B cell (primary cell): ENCODE measurements at regions not wholly inside any gene's neighbourhood (a gene's known extent, or its start where the extent isn't known, plus 50 kb on each side); places are given as distances from the start of the nearest gene placed in this dataset.

ENCODE experiments used
- ATAC-seq: fragments of 200-7000 bp; cut with Tn5 transposase; one replicate; pipeline ENCODE4 v1.10.0; 2021; ENCODE audit warnings: low read depth, mild to moderate bottlenecking, moderate number of reproducible peaks, moderate library complexity
- CTCF ChIA-PET: fragments of 350-600 bp; sonication (Branson Sonifier 250); formaldehyde crosslinking; loops from one replicate; lab custom pipeline; 2021; ENCODE audit warnings: antibody characterized with exemption, inconsistent platforms; lab: Charles Lee
- POLR2A ChIA-PET: fragments of 350-600 bp; sonication (Branson Sonifier 250); formaldehyde crosslinking; loops from one replicate; lab custom pipeline; 2021; ENCODE audit warnings: antibody characterized with exemption; lab: Charles Lee
- DNase-seq: peaks from one replicate; pipeline ENCODE4 v3.0.0; 2013
- H2AFZ ChIP-seq: 2 replicates; pipeline ENCODE4 v1.6.1; 2012; ENCODE audit warnings: mild to moderate bottlenecking, low read depth, low read length; ENCODE audit not compliant: insufficient read depth, poor library complexity, severe bottlenecking
- H3K27ac ChIP-seq, 2 donors: 1 replicate in 1 of 2; 2 replicates in 1 of 2; pipeline ENCODE4 v1.5.1; 2012 to 2013; ENCODE audit warnings: low read length in 2 of 2, mild to moderate bottlenecking in 2 of 2, moderate library complexity in 1 of 2
- H3K27me3 ChIP-seq, 4 experiments: fragments of 200-600 bp in 1 of 4; sonication (generic) in 1 of 4; replicated peaks in 1 of 4; 1 replicate in 2 of 4; 2 replicates in 2 of 4; pipeline versions ENCODE4 v1.6.1 to v1.7.0; 2013 to 2016; ENCODE audit warnings: low read length in 3 of 4, mild to moderate bottlenecking in 2 of 4, mixed read lengths in 1 of 4, moderate library complexity in 1 of 4; ENCODE audit not compliant: insufficient read depth in 4 of 4, control insufficient read depth in 3 of 4; ENCODE audit errors: control extremely low read depth in 1 of 4
- H3K36me3 ChIP-seq, 2 experiments: replicated peaks in 1 of 2; 1 replicate in 1 of 2; 2 replicates in 1 of 2; pipeline versions ENCODE4 v1.6.1 to v1.7.1; 2013; ENCODE audit warnings: low read length in 1 of 2; ENCODE audit not compliant: insufficient read depth in 2 of 2, control insufficient read depth in 1 of 2; ENCODE audit errors: control extremely low read depth in 1 of 2, extremely low read depth in 1 of 2
- H3K4me1 ChIP-seq, 2 donors: fragments of 200-600 bp in 1 of 2; sonication (generic) in 1 of 2; 1 replicate in 1 of 2; 2 replicates in 1 of 2; pipeline versions ENCODE4 v1.5.1 to v1.6.1; 2013 to 2017; ENCODE audit warnings: low read length in 2 of 2; ENCODE audit not compliant: control insufficient read depth in 2 of 2, insufficient read depth in 2 of 2
- H3K4me2 ChIP-seq: replicated peaks from 2 replicates; pipeline ENCODE3; 2012; ENCODE audit warnings: mild to moderate bottlenecking, low read depth, low read length; ENCODE audit not compliant: poor library complexity, severe bottlenecking
- H3K4me3 ChIP-seq, 5 experiments: fragments of 200-600 bp in 1 of 5; sonication (generic) in 1 of 5; 1 replicate in 3 of 5; 2 replicates in 2 of 5; pipeline versions ENCODE4 v1.5.1 to v1.7.0; 2011 to 2016; ENCODE audit warnings: low read length in 4 of 5, mild to moderate bottlenecking in 4 of 5, low read depth in 2 of 5, control low read depth in 1 of 5, moderate library complexity in 1 of 5; ENCODE audit not compliant: insufficient read depth in 1 of 5; ENCODE audit errors: control extremely low read depth in 1 of 5, extremely low read depth in 1 of 5
- H3K79me2 ChIP-seq: fragments of 200-600 bp; sonication (generic); one replicate; pipeline ENCODE4 v1.6.0; 2016; ENCODE audit warnings: low read length; ENCODE audit not compliant: control insufficient read depth, insufficient read depth
- H3K9ac ChIP-seq: fragments of 200-600 bp; sonication (generic); 2 replicates; pipeline ENCODE4 v1.6.1; 2017; ENCODE audit warnings: mild to moderate bottlenecking, low read length, moderate library complexity
- H3K9me3 ChIP-seq, 3 donors: one replicate each; pipeline versions ENCODE4 v1.6.1 to v1.7.1; 2013; ENCODE audit warnings: low read length in 2 of 3; ENCODE audit not compliant: control insufficient read depth in 2 of 3, insufficient read depth in 1 of 3; ENCODE audit errors: control extremely low read depth in 1 of 3
- H4K20me1 ChIP-seq: 2 replicates; pipeline ENCODE4 v1.6.0; 2012; ENCODE audit warnings: mild to moderate bottlenecking, low read length; ENCODE audit not compliant: insufficient read depth, control insufficient read depth, poor library complexity, severe bottlenecking
- H3K27ac Mint-ChIP-seq: one replicate; pipeline ENCODE4 v1.8.0; 2021; ENCODE audit warnings: mixed read lengths
- H3K27me3 Mint-ChIP-seq: one replicate; pipeline ENCODE4 v1.8.0; 2021; ENCODE audit warnings: mixed read lengths
- H3K4me1 Mint-ChIP-seq: one replicate; pipeline ENCODE4 v1.8.0; 2021; ENCODE audit warnings: mixed read lengths
- H3K4me3 Mint-ChIP-seq: one replicate; pipeline ENCODE4 v1.8.0; 2021; ENCODE audit warnings: mixed read lengths
- H3K9me3 Mint-ChIP-seq: one replicate; pipeline ENCODE4 v1.8.0; 2022; ENCODE audit warnings: mixed read lengths; ENCODE audit not compliant: insufficient read depth
- CTCF ChIP-seq: fragments of 200-600 bp; IDR thresholded peaks from one replicate; pipeline ENCODE4 v1.8.0; 2022; ENCODE audit warnings: antibody characterized with exemption, mild to moderate bottlenecking
- EZH2 ChIP-seq: IDR thresholded peaks from 2 replicates; pipeline ENCODE4 v1.6.1; 2012; ENCODE audit warnings: borderline replicate concordance, low read depth, mild to moderate bottlenecking, moderate library complexity, low read length; ENCODE audit not compliant: insufficient read depth, poor library complexity, severe bottlenecking
- WGBS: methylation state at CpG from one replicate; pipeline ENCODE4 v1.1.5; 2013; ENCODE audit warnings: missing lambda C conversion rate; ENCODE audit not compliant: insufficient coverage; 5-methylcytosine and 5-hydroxymethylcytosine counted together
- intact Hi-C: fragments of 100-400 bp; cut with micrococcal nuclease; formaldehyde crosslinking; loops from one replicate; pipeline ENCODE4 v1.10.0; 2022

GRCh38 chr5:89044674-89045200 is 161.8 kb upstream of the MEF2C start:
- H3K4me1 ChIP-seq: peaks cover 12 to 16% of the 10 kb centered on the region in 2 donors
- no peak overlapping the region for H2AFZ ChIP-seq
- no peaks in the 10 kb centered on the region for H4K20me1 ChIP-seq
- H3K79me2 ChIP-seq: no peaks in the 10 kb centered on the region
- CTCF ChIA-PET: no interaction called here
- no peaks in the 10 kb centered on the region for H3K27me3 Mint-ChIP-seq
- intact Hi-C loops: no loop called here
- no peak overlapping the region for H3K4me2 ChIP-seq
- peaks cover 25% of the 10 kb centered on the region for H3K4me1 Mint-ChIP-seq
- no peak overlapping the region for H3K27ac Mint-ChIP-seq
- H3K4me3 Mint-ChIP-seq: no peak overlapping the region
- no peaks in the 10 kb centered on the region for H3K27me3 ChIP-seq
- no peak overlapping the region for H3K9ac ChIP-seq
- no peak for TF ChIP-seq EZH2
- no peak for TF ChIP-seq CTCF
- H3K36me3 ChIP-seq: no peaks in the 10 kb centered on the region
- H3K27ac ChIP-seq: no peak overlapping the region
- WGBS: 100% methylated on average over 1 of the region's 5 CpGs
- no peaks in the 10 kb centered on the region for H3K9me3 Mint-ChIP-seq
- peaks cover 0 to 3% (median 2%) of the 10 kb centered on the region in 3 donors for H3K9me3 ChIP-seq
- DNase-seq (no peak), ATAC-seq (no peak)
- H3K4me3 ChIP-seq: no peak overlapping the region
- POLR2A ChIA-PET: no interaction called here

- peaks cover 12 to 16% of the 10 kb centered on the region in 2 donors for H3K4me1 ChIP-seq
- Mint-ChIP-seq H3K4me3 (no peak overlapping the region), H3K4me1 (peaks cover 25% of the 10 kb centered on the region), H3K27ac (no peak overlapping the region), H3K9me3 (no peaks in the 10 kb centered on the region), H3K27me3 (no peaks in the 10 kb centered on the region)
- no peak overlapping the region for H3K9ac ChIP-seq
- TF ChIP-seq EZH2: no peak
- no peak for TF ChIP-seq CTCF
- H3K9me3 ChIP-seq: no peaks in the 10 kb centered on the region
- intact Hi-C loops: no loop called here
- ChIA-PET CTCF (interaction anchor here (1.0 to 1.2 kb wide), 3 partner anchors 14 to 315 kb away, joined by 3 read pairs; no protein-coding TSS in a partner anchor), POLR2A (no interaction called here)
- H3K27ac ChIP-seq: no peak overlapping the region
- no peaks in the 10 kb centered on the region for H4K20me1 ChIP-seq
- no peaks in the 10 kb centered on the region for H3K79me2 ChIP-seq
- ATAC-seq (no peak), DNase-seq (peak; percentile 9)
- H2AFZ ChIP-seq: no peak overlapping the region
- no peak overlapping the region for H3K4me3 ChIP-seq
- H3K4me2 ChIP-seq: no peak overlapping the region
- H3K36me3 ChIP-seq: no peaks in the 10 kb centered on the region
- no CpG with 5 or more reads among the region's 1 CpG for WGBS
- no peaks in the 10 kb centered on the region for H3K27me3 ChIP-seq
Measured at GRCh38 chr5:89043676-89044075, 160.7 kb upstream of the MEF2C start.
